GM12891 (cell line): ENCODE measurements at regions not wholly inside any gene's neighbourhood (a gene's known extent, or its start where the extent isn't known, plus 50 kb on each side); places are given as distances from the start of the nearest gene placed in this dataset.
"Not testable (repeated sequence)": the region's sequence is repeated elsewhere in the genome, so short reads cannot be mapped to it uniquely, and the experiment has no call there.

Experiments used
- DNase-seq: peaks from one replicate; pipeline ENCODE4 v3.0.0; 2011; ENCODE audit warnings: low spot score; ENCODE audit not compliant: insufficient read length
- FAIRE-seq: peaks from 2 replicates; lab custom pipeline; 2011; peaks lifted over from hg19 to GRCh38; lab: Jason Lieb, UNC
- PAX5 ChIP-seq: IDR thresholded peaks from 2 replicates; pipeline ENCODE4 v1.6.1; 2011; ENCODE audit warnings: low read length, moderate library complexity, mild to moderate bottlenecking; ENCODE audit not compliant: insufficient read depth, severe bottlenecking
- POLR2A ChIP-seq: IDR thresholded peaks from 2 replicates; pipeline ENCODE4 v1.6.1; 2011; ENCODE audit warnings: low read depth, low read length, control low read depth
- POLR2AphosphoS5 ChIP-seq: IDR thresholded peaks from 2 replicates; pipeline ENCODE4 v1.6.1; 2011; ENCODE audit warnings: low read depth, low read length, control low read depth
- POU2F2 ChIP-seq: IDR thresholded peaks from 2 replicates; pipeline ENCODE4 v1.6.1; 2011; ENCODE audit warnings: low read depth, mild to moderate bottlenecking, control low read depth, low read length, moderate library complexity
- SPI1 ChIP-seq: IDR thresholded peaks from 2 replicates; pipeline ENCODE4 v1.6.1; 2011; ENCODE audit warnings: low read depth, low read length, control low read depth
- TAF1 ChIP-seq: IDR thresholded peaks from 2 replicates; pipeline ENCODE4 v1.6.1; 2011; ENCODE audit warnings: low read depth, low read length, control low read depth

GRCh38 chr6:140711019-140711613 lies 1336.7 kb upstream of the CITED2 start:
- DNase-seq (no peak), FAIRE-seq (no peak)
- TF ChIP-seq POLR2A (no peak), POU2F2 (no peak), SPI1 (peak; percentile 75), PAX5 (no peak), POLR2AphosphoS5 (no peak)

- no peak for TF ChIP-seq PAX5
- no peak for TF ChIP-seq POLR2AphosphoS5
- TF ChIP-seq TAF1 = no peak
- no peak for TF ChIP-seq POU2F2
- TF ChIP-seq POLR2A = no peak
- no peak for TF ChIP-seq SPI1
- DNase-seq (no peak), FAIRE-seq (no peak)
Observed at GRCh38 chr6:140708441-140708840, 1334.0 kb upstream of the CITED2 start.

- not testable (repeated sequence) for FAIRE-seq, DNase-seq
Observed at GRCh38 chr6:140704008-140704407, 1329.6 kb upstream of the CITED2 start.

- FAIRE-seq = no peak
- TF ChIP-seq POLR2A (no peak), TAF1 (no peak), POU2F2 (no peak), SPI1 (no peak), PAX5 (no peak), POLR2AphosphoS5 (no peak)
Observed at GRCh38 chr6:140697585-140697984, 1323.1 kb upstream of the CITED2 start.

GRCh38 chr6:140684776-140685550 lies 1310.5 kb upstream of the CITED2 start:
- FAIRE-seq (no peak), DNase-seq (no peak)
- no peak for TF ChIP-seq PAX5
- no peak for TF ChIP-seq TAF1
- no peak for TF ChIP-seq POLR2AphosphoS5
- no peak for TF ChIP-seq POLR2A
- no peak for TF ChIP-seq POU2F2
- no peak for TF ChIP-seq SPI1

More at GRCh38 chr6:140697585-140697984, 1323.1 kb upstream of the CITED2 start:
- no peak for DNase-seq

GRCh38 chr6:140677781-140678528 lies 1303.5 kb upstream of the CITED2 start:
- no peak for FAIRE-seq
- no peak for TF ChIP-seq TAF1
- no peak for TF ChIP-seq POLR2AphosphoS5

GRCh38 chr6:140671926-140672325 lies 1297.5 kb upstream of the CITED2 start:
- FAIRE-seq (no peak), DNase-seq (no peak)
- TF ChIP-seq POLR2AphosphoS5 = no peak
- no peak for TF ChIP-seq POLR2A
- no peak for TF ChIP-seq SPI1
- no peak for TF ChIP-seq TAF1
- TF ChIP-seq POU2F2 = no peak
- TF ChIP-seq PAX5 = no peak

More at GRCh38 chr6:140677781-140678528, 1303.5 kb upstream of the CITED2 start:
- no peak for DNase-seq

- TF ChIP-seq POLR2A = no peak
- TF ChIP-seq PAX5 = no peak
- no peak for TF ChIP-seq POLR2AphosphoS5
- no peak for TF ChIP-seq POU2F2
- no peak for TF ChIP-seq SPI1
- TF ChIP-seq TAF1 = no peak
- DNase-seq (no peak), FAIRE-seq (no peak)
Observed at GRCh38 chr6:140670021-140670420, 1295.6 kb upstream of the CITED2 start.

- FAIRE-seq (no peak), DNase-seq (no peak)
- TF ChIP-seq PAX5 (no peak), TAF1 (no peak), POU2F2 (no peak), POLR2A (no peak), POLR2AphosphoS5 (no peak), SPI1 (no peak)
Observed at GRCh38 chr6:140669321-140669720, 1294.9 kb upstream of the CITED2 start.

GRCh38 chr6:140663772-140664171 lies 1289.3 kb upstream of the CITED2 start:
- FAIRE-seq (no peak), DNase-seq (no peak)
- no peak for TF ChIP-seq TAF1
- no peak for TF ChIP-seq SPI1
- TF ChIP-seq PAX5 = no peak
- no peak for TF ChIP-seq POU2F2
- no peak for TF ChIP-seq POLR2A
- TF ChIP-seq POLR2AphosphoS5 = no peak
